Liver (tissue), 8 donors: ENCODE measurements at regions not wholly inside any gene's neighbourhood (a gene's known extent, or its start where the extent isn't known, plus 50 kb on each side); places are given as distances from the start of the nearest gene placed in this dataset.

ENCODE experiments used
- DNase-seq: peaks from one replicate; pipeline ENCODE4 v3.0.0-alpha.2; 2017; ENCODE audit warnings: low spot score
- H3K27ac ChIP-seq, 2 donors: one replicate each; pipeline ENCODE4 v1.7.0; 2013; ENCODE audit warnings: inconsistent platforms in 2 of 2, low read length in 2 of 2, control low read depth in 1 of 2, low read depth in 1 of 2, mild to moderate bottlenecking in 1 of 2
- H3K27me3 ChIP-seq, 4 donors: one replicate each; pipeline versions ENCODE4 v1.6.1 to v1.7.0; 2013; ENCODE audit warnings: low read length in 3 of 4, inconsistent platforms in 1 of 4, mild to moderate bottlenecking in 1 of 4, moderate library complexity in 1 of 4; ENCODE audit not compliant: control insufficient read depth in 4 of 4, insufficient read depth in 4 of 4
- H3K36me3 ChIP-seq, 4 donors: one replicate each; pipeline versions ENCODE4 v1.6.1 to v1.7.0; 2013; ENCODE audit warnings: low read length in 3 of 4, mild to moderate bottlenecking in 3 of 4, low read depth in 1 of 4, moderate library complexity in 1 of 4; ENCODE audit not compliant: control insufficient read depth in 4 of 4, insufficient read depth in 3 of 4
- H3K4me1 ChIP-seq, 4 donors: one replicate each; pipeline versions ENCODE4 v1.6.1 to v1.7.0; 2013; ENCODE audit warnings: low read length in 3 of 4, mild to moderate bottlenecking in 3 of 4, moderate library complexity in 1 of 4; ENCODE audit not compliant: control insufficient read depth in 4 of 4, insufficient read depth in 4 of 4
- H3K4me3 ChIP-seq, 3 donors: one replicate each; pipeline versions ENCODE4 v1.6.1 to v1.7.0; 2013; ENCODE audit warnings: low read length in 3 of 3, control low read depth in 1 of 3, low read depth in 1 of 3, mild to moderate bottlenecking in 1 of 3
- H3K9ac ChIP-seq, 2 donors: one replicate each; pipeline ENCODE4 v1.7.0; 2013; ENCODE audit warnings: low read length in 2 of 2, mild to moderate bottlenecking in 2 of 2, moderate library complexity in 2 of 2, control low read depth in 1 of 2, low read depth in 1 of 2
- H3K9me3 ChIP-seq, 4 donors: one replicate each; pipeline versions ENCODE4 v1.6.1 to v1.7.0; 2013; ENCODE audit warnings: low read length in 3 of 4; ENCODE audit not compliant: control insufficient read depth in 4 of 4
- ATF3 ChIP-seq: IDR thresholded peaks from 2 replicates; pipeline ENCODE4 v1.6.1; 2016; ENCODE audit warnings: antibody characterized with exemption
- CTCF ChIP-seq: fragments of 150-350 bp; IDR thresholded peaks from 2 replicates; pipeline ENCODE4 v1.5.1; 2017; ENCODE audit warnings: improper control_type of control experiment, low read depth, low read length; ENCODE audit not compliant: missing input control
- EGR1 ChIP-seq, 2 donors: IDR thresholded peaks; 2 replicates each; pipeline ENCODE4 v1.6.1; 2016 to 2018; ENCODE audit warnings: antibody characterized with exemption in 2 of 2, low read depth in 2 of 2
- FOXA1 ChIP-seq: IDR thresholded peaks from 2 replicates; pipeline ENCODE4 v1.6.1; 2016; ENCODE audit warnings: antibody characterized with exemption
- FOXA2 ChIP-seq: IDR thresholded peaks from 2 replicates; pipeline ENCODE4 v1.6.1; 2016; ENCODE audit warnings: antibody characterized with exemption
- GABPA ChIP-seq, 2 donors: IDR thresholded peaks in 1 of 2; conservative IDR thresholded peaks in 1 of 2; 2 replicates each; pipeline ENCODE4 v1.6.1; 2016; ENCODE audit warnings: antibody characterized with exemption in 2 of 2, mild to moderate bottlenecking in 1 of 2, moderate library complexity in 1 of 2
- JUND ChIP-seq, 2 donors: IDR thresholded peaks; 2 replicates each; pipeline ENCODE4 v1.6.1; 2016; ENCODE audit warnings: antibody characterized with exemption in 2 of 2
- MAX ChIP-seq: IDR thresholded peaks from 2 replicates; pipeline ENCODE4 v1.6.1; 2016; ENCODE audit warnings: antibody characterized with exemption
- NR2F2 ChIP-seq: IDR thresholded peaks from 2 replicates; pipeline ENCODE4 v1.6.1; 2016; ENCODE audit warnings: antibody characterized with exemption
- RAD21 ChIP-seq, 2 donors: IDR thresholded peaks; 2 replicates each; pipeline ENCODE4 v1.6.1; 2016; ENCODE audit warnings: antibody characterized with exemption in 2 of 2, mild to moderate bottlenecking in 2 of 2
- REST ChIP-seq: IDR thresholded peaks from 2 replicates; pipeline ENCODE4 v1.6.1; 2016; ENCODE audit warnings: antibody characterized with exemption, mild to moderate bottlenecking
- RXRA ChIP-seq, 2 donors: IDR thresholded peaks; 2 replicates each; pipeline ENCODE4 v1.6.1; 2017 to 2018; ENCODE audit warnings: antibody characterized with exemption in 2 of 2, mild to moderate bottlenecking in 1 of 2
- SP1 ChIP-seq: IDR thresholded peaks from 2 replicates; pipeline ENCODE4 v1.6.1; 2018; ENCODE audit warnings: antibody characterized with exemption, mild to moderate bottlenecking
- TAF1 ChIP-seq: conservative IDR thresholded peaks from 2 replicates; pipeline ENCODE4 v1.6.1; 2016; ENCODE audit warnings: antibody characterized with exemption, mild to moderate bottlenecking
- WGBS: extraction: QIAGEN DNeasy Blood & Tissue Kit; methylation state at CpG from one replicate; pipeline ENCODE4 v1.1.7; 2013; 5-methylcytosine and 5-hydroxymethylcytosine counted together
- donor health status: healthy.
- donor health status: healthy.
- donor health status: healthy.
- donor health status: healthy.
- donor health status: healthy.

- TF ChIP-seq EGR1 (IDR thresholded peaks at IDR 0.05; ENCODE audit: low read depth in 2 of 2), result no peak
- TF ChIP-seq SP1, result no peak
- no peak for TF ChIP-seq GABPA (IDR thresholded peaks at IDR 0.05 in 1 of 2, conservative IDR thresholded peaks at IDR 0.05 in 1 of 2)
Measured at GRCh38 chr16:80263181-80263823, 277.5 kb upstream of the DYNLRB2 start (continued).

- Histone ChIP-seq H3K36me3 (no peaks in the 10 kb centered on the region), H3K4me3 (no peak overlapping the region), H3K27ac (no peak overlapping the region), H3K9me3 (no peaks in the 10 kb centered on the region), H3K27me3 (no peaks in the 10 kb centered on the region), H3K4me1 (peaks cover 0 to 11% (median 0%) of the 10 kb centered on the region in 4 donors), H3K9ac (no peak overlapping the region)
- TF ChIP-seq RAD21 (IDR thresholded peaks at IDR 0.05), result no peak
- no peak for TF ChIP-seq TAF1
- no peak for TF ChIP-seq RXRA (IDR thresholded peaks at IDR 0.05)
- no peak for TF ChIP-seq MAX
- no peak for TF ChIP-seq REST
- no peak for TF ChIP-seq NR2F2
- no peak for TF ChIP-seq FOXA2
- TF ChIP-seq SP1, result no peak
- TF ChIP-seq CTCF, result no peak
- no peak for TF ChIP-seq FOXA1
- TF ChIP-seq JUND (IDR thresholded peaks at IDR 0.05), result no peak
- no peak for TF ChIP-seq ATF3
- TF ChIP-seq GABPA (IDR thresholded peaks at IDR 0.05 in 1 of 2, conservative IDR thresholded peaks at IDR 0.05 in 1 of 2), result no peak
- no peak for DNase-seq
- WGBS, result 79% methylated on average over 4 of the region's 4 CpGs
Measured at GRCh38 chr16:80260906-80261311, 279.9 kb upstream of the DYNLRB2 start.

- TF ChIP-seq JUND (IDR thresholded peaks at IDR 0.05) (no peak), FOXA2 (no peak), RXRA (IDR thresholded peaks at IDR 0.05) (no peak), EGR1 (IDR thresholded peaks at IDR 0.05; ENCODE audit: low read depth in 2 of 2) (no peak), RAD21 (IDR thresholded peaks at IDR 0.05) (no peak), REST (no peak), GABPA (IDR thresholded peaks at IDR 0.05 in 1 of 2, conservative IDR thresholded peaks at IDR 0.05 in 1 of 2) (no peak), MAX (no peak)
- no peaks in the 10 kb centered on the region for H3K36me3 ChIP-seq
- H3K27ac ChIP-seq, result no peak overlapping the region
- H3K9ac ChIP-seq, result no peak overlapping the region
- 89% methylated on average over 6 of the region's 6 CpGs for WGBS
- no peaks in the 10 kb centered on the region for H3K27me3 ChIP-seq
- no peak for DNase-seq
- no peak overlapping the region for H3K4me3 ChIP-seq
- H3K9me3 ChIP-seq, result no peaks in the 10 kb centered on the region
- H3K4me1 ChIP-seq, result peaks cover 0 to 5% (median 0%) of the 10 kb centered on the region in 4 donors
Measured at GRCh38 chr16:80259290-80259805, 281.4 kb upstream of the DYNLRB2 start.
